B cell (primary cell): ENCODE measurements at regions not wholly inside any gene's neighbourhood (a gene's known extent, or its start where the extent isn't known, plus 50 kb on each side); places are given as distances from the start of the nearest gene placed in this dataset.

Experiments used
- ATAC-seq: fragments of 200-7000 bp; cut with Tn5 transposase; one replicate; pipeline ENCODE4 v1.10.0; 2021; ENCODE audit warnings: low read depth, mild to moderate bottlenecking, moderate number of reproducible peaks, moderate library complexity
- CTCF ChIA-PET: fragments of 350-600 bp; sonication (Branson Sonifier 250); formaldehyde crosslinking; loops from one replicate; lab custom pipeline; 2021; ENCODE audit warnings: antibody characterized with exemption, inconsistent platforms; lab: Charles Lee
- POLR2A ChIA-PET: fragments of 350-600 bp; sonication (Branson Sonifier 250); formaldehyde crosslinking; loops from one replicate; lab custom pipeline; 2021; ENCODE audit warnings: antibody characterized with exemption; lab: Charles Lee
- DNase-seq: peaks from one replicate; pipeline ENCODE4 v3.0.0; 2013
- H2AFZ ChIP-seq: 2 replicates; pipeline ENCODE4 v1.6.1; 2012; ENCODE audit warnings: mild to moderate bottlenecking, low read depth, low read length; ENCODE audit not compliant: insufficient read depth, poor library complexity, severe bottlenecking
- H3K27ac ChIP-seq, 2 donors: 1 replicate in 1 of 2; 2 replicates in 1 of 2; pipeline ENCODE4 v1.5.1; 2012 to 2013; ENCODE audit warnings: low read length in 2 of 2, mild to moderate bottlenecking in 2 of 2, moderate library complexity in 1 of 2
- H3K27me3 ChIP-seq, 4 experiments: fragments of 200-600 bp in 1 of 4; sonication (generic) in 1 of 4; replicated peaks in 1 of 4; 1 replicate in 2 of 4; 2 replicates in 2 of 4; pipeline versions ENCODE4 v1.6.1 to v1.7.0; 2013 to 2016; ENCODE audit warnings: low read length in 3 of 4, mild to moderate bottlenecking in 2 of 4, mixed read lengths in 1 of 4, moderate library complexity in 1 of 4; ENCODE audit not compliant: insufficient read depth in 4 of 4, control insufficient read depth in 3 of 4; ENCODE audit errors: control extremely low read depth in 1 of 4
- H3K36me3 ChIP-seq, 2 experiments: replicated peaks in 1 of 2; 1 replicate in 1 of 2; 2 replicates in 1 of 2; pipeline versions ENCODE4 v1.6.1 to v1.7.1; 2013; ENCODE audit warnings: low read length in 1 of 2; ENCODE audit not compliant: insufficient read depth in 2 of 2, control insufficient read depth in 1 of 2; ENCODE audit errors: control extremely low read depth in 1 of 2, extremely low read depth in 1 of 2
- H3K4me1 ChIP-seq, 2 donors: fragments of 200-600 bp in 1 of 2; sonication (generic) in 1 of 2; 1 replicate in 1 of 2; 2 replicates in 1 of 2; pipeline versions ENCODE4 v1.5.1 to v1.6.1; 2013 to 2017; ENCODE audit warnings: low read length in 2 of 2; ENCODE audit not compliant: control insufficient read depth in 2 of 2, insufficient read depth in 2 of 2
- H3K4me2 ChIP-seq: replicated peaks from 2 replicates; pipeline ENCODE3; 2012; ENCODE audit warnings: mild to moderate bottlenecking, low read depth, low read length; ENCODE audit not compliant: poor library complexity, severe bottlenecking
- H3K4me3 ChIP-seq, 5 experiments: fragments of 200-600 bp in 1 of 5; sonication (generic) in 1 of 5; 1 replicate in 3 of 5; 2 replicates in 2 of 5; pipeline versions ENCODE4 v1.5.1 to v1.7.0; 2011 to 2016; ENCODE audit warnings: low read length in 4 of 5, mild to moderate bottlenecking in 4 of 5, low read depth in 2 of 5, control low read depth in 1 of 5, moderate library complexity in 1 of 5; ENCODE audit not compliant: insufficient read depth in 1 of 5; ENCODE audit errors: control extremely low read depth in 1 of 5, extremely low read depth in 1 of 5
- H3K79me2 ChIP-seq: fragments of 200-600 bp; sonication (generic); one replicate; pipeline ENCODE4 v1.6.0; 2016; ENCODE audit warnings: low read length; ENCODE audit not compliant: control insufficient read depth, insufficient read depth
- H3K9ac ChIP-seq: fragments of 200-600 bp; sonication (generic); 2 replicates; pipeline ENCODE4 v1.6.1; 2017; ENCODE audit warnings: mild to moderate bottlenecking, low read length, moderate library complexity
- H3K9me3 ChIP-seq, 3 donors: one replicate each; pipeline versions ENCODE4 v1.6.1 to v1.7.1; 2013; ENCODE audit warnings: low read length in 2 of 3; ENCODE audit not compliant: control insufficient read depth in 2 of 3, insufficient read depth in 1 of 3; ENCODE audit errors: control extremely low read depth in 1 of 3
- H4K20me1 ChIP-seq: 2 replicates; pipeline ENCODE4 v1.6.0; 2012; ENCODE audit warnings: mild to moderate bottlenecking, low read length; ENCODE audit not compliant: insufficient read depth, control insufficient read depth, poor library complexity, severe bottlenecking
- H3K27ac Mint-ChIP-seq: one replicate; pipeline ENCODE4 v1.8.0; 2021; ENCODE audit warnings: mixed read lengths
- H3K27me3 Mint-ChIP-seq: one replicate; pipeline ENCODE4 v1.8.0; 2021; ENCODE audit warnings: mixed read lengths
- H3K4me1 Mint-ChIP-seq: one replicate; pipeline ENCODE4 v1.8.0; 2021; ENCODE audit warnings: mixed read lengths
- H3K4me3 Mint-ChIP-seq: one replicate; pipeline ENCODE4 v1.8.0; 2021; ENCODE audit warnings: mixed read lengths
- H3K9me3 Mint-ChIP-seq: one replicate; pipeline ENCODE4 v1.8.0; 2022; ENCODE audit warnings: mixed read lengths; ENCODE audit not compliant: insufficient read depth
- CTCF ChIP-seq: fragments of 200-600 bp; IDR thresholded peaks from one replicate; pipeline ENCODE4 v1.8.0; 2022; ENCODE audit warnings: antibody characterized with exemption, mild to moderate bottlenecking
- EZH2 ChIP-seq: IDR thresholded peaks from 2 replicates; pipeline ENCODE4 v1.6.1; 2012; ENCODE audit warnings: borderline replicate concordance, low read depth, mild to moderate bottlenecking, moderate library complexity, low read length; ENCODE audit not compliant: insufficient read depth, poor library complexity, severe bottlenecking
- intact Hi-C: fragments of 100-400 bp; cut with micrococcal nuclease; formaldehyde crosslinking; loops from one replicate; pipeline ENCODE4 v1.10.0; 2022

- Mint-ChIP-seq H3K4me1 (no peaks in the 10 kb centered on the region), H3K27ac (no peak overlapping the region), H3K4me3 (no peak overlapping the region), H3K9me3 (no peaks in the 10 kb centered on the region), H3K27me3 (no peaks in the 10 kb centered on the region)
- ATAC-seq (no peak), DNase-seq (no peak)
- H3K27me3 ChIP-seq, result no peaks in the 10 kb centered on the region
- intact Hi-C loops, result no loop called here
- no peak overlapping the region for H3K27ac ChIP-seq
- H2AFZ ChIP-seq, result no peak overlapping the region
- no peaks in the 10 kb centered on the region for H3K4me1 ChIP-seq
- H3K4me3 ChIP-seq, result no peak overlapping the region
- H3K9ac ChIP-seq, result no peak overlapping the region
- TF ChIP-seq EZH2 (no peak), CTCF (no peak)
- POLR2A ChIA-PET, result no interaction called here
- no peaks in the 10 kb centered on the region for H4K20me1 ChIP-seq
- no peak overlapping the region for H3K4me2 ChIP-seq
- no peaks in the 10 kb centered on the region for H3K36me3 ChIP-seq
- H3K9me3 ChIP-seq, result no peaks in the 10 kb centered on the region
- CTCF ChIA-PET, result no interaction called here
- H3K79me2 ChIP-seq, result no peaks in the 10 kb centered on the region
These were observed 425.3 kb upstream of the BTBD3 start for GRCh38 chr20:11492386-11492785.

GRCh38 chr20:11492846-11493245 is 424.8 kb upstream of the BTBD3 start:
- no peak overlapping the region for H2AFZ ChIP-seq
- H3K4me1 ChIP-seq, result no peaks in the 10 kb centered on the region
- H3K4me2 ChIP-seq, result no peak overlapping the region
- CTCF ChIA-PET, result no interaction called here
- no peaks in the 10 kb centered on the region for H3K4me1 Mint-ChIP-seq
- ATAC-seq (no peak), DNase-seq (no peak)
- no peaks in the 10 kb centered on the region for H3K27me3 ChIP-seq
- no peak overlapping the region for H3K27ac ChIP-seq
- H3K27me3 Mint-ChIP-seq, result no peaks in the 10 kb centered on the region
- intact Hi-C loops, result no loop called here
- no peaks in the 10 kb centered on the region for H3K36me3 ChIP-seq
- no peaks in the 10 kb centered on the region for H3K79me2 ChIP-seq
- TF ChIP-seq CTCF, result no peak
- TF ChIP-seq EZH2, result no peak
- H3K4me3 ChIP-seq, result no peak overlapping the region
- H3K27ac Mint-ChIP-seq, result no peak overlapping the region
- no peak overlapping the region for H3K9ac ChIP-seq
- H4K20me1 ChIP-seq, result no peaks in the 10 kb centered on the region
- POLR2A ChIA-PET, result no interaction called here
- no peaks in the 10 kb centered on the region for H3K9me3 ChIP-seq
- H3K9me3 Mint-ChIP-seq, result no peaks in the 10 kb centered on the region
- no peak overlapping the region for H3K4me3 Mint-ChIP-seq
